Astrocyte of the cerebellum (primary cell): ENCODE measurements at regions not wholly inside any gene's neighbourhood (a gene's known extent, or its start where the extent isn't known, plus 50 kb on each side); places are given as distances from the start of the nearest gene placed in this dataset.

Experiments
- DNase-seq: peaks from one replicate; pipeline ENCODE4 v3.0.0-alpha.2; 2011; ENCODE audit warnings: low read depth
- H3K4me3 ChIP-seq: 2 replicates; pipeline ENCODE4 v1.5.1; 2011; ENCODE audit warnings: mild to moderate bottlenecking, low read depth, low read length, moderate library complexity
- CTCF ChIP-seq: IDR thresholded peaks from 2 replicates; pipeline ENCODE4 v1.5.1; 2012; ENCODE audit warnings: low read length, low read depth, moderate library complexity, mild to moderate bottlenecking; ENCODE audit errors: missing control alignments
- in situ Hi-C: cut with HindIII; loops from 2 replicates; pipeline ENCODE4 v1.10.0; 2017; ENCODE audit warnings: low sequenced_read_pairs

GRCh38 chr7:37541810-37542443 is 93.3 kb upstream of the ELMO1 start:
- in situ Hi-C loops = no loop called here
- no peak for DNase-seq
- TF ChIP-seq CTCF = no peak
- no peak overlapping the region for H3K4me3 ChIP-seq

GRCh38 chr7:37545619-37546534 is 97.2 kb upstream of the ELMO1 start:
- in situ Hi-C loops = no loop called here
- TF ChIP-seq CTCF = no peak
- H3K4me3 ChIP-seq = no peak overlapping the region
- no peak for DNase-seq

- in situ Hi-C loops = no loop called here
- no peak overlapping the region for H3K4me3 ChIP-seq
- DNase-seq = no peak
- TF ChIP-seq CTCF = no peak
These were observed 98.0 kb upstream of the ELMO1 start for GRCh38 chr7:37546677-37547076.

GRCh38 chr7:37549076-37549931 is 100.6 kb upstream of the ELMO1 start:
- no peak for TF ChIP-seq CTCF
- no peak overlapping the region for H3K4me3 ChIP-seq
- in situ Hi-C loops = no loop called here
- no peak for DNase-seq

- in situ Hi-C loops = no loop called here
These were observed 101.8 kb upstream of the ELMO1 start for GRCh38 chr7:37550426-37550825.

More at GRCh38 chr7:37550426-37550825, 101.8 kb upstream of the ELMO1 start:
- no peak for DNase-seq
- H3K4me3 ChIP-seq = no peak overlapping the region
- TF ChIP-seq CTCF = no peak
